ENCODE measurements at regions not wholly inside any gene's neighbourhood (a gene's known extent, or its start where the extent isn't known, plus 50 kb on each side); places are given as distances from the start of the nearest gene placed in this dataset.

GRCh38 chr6:156651486-156651885 is 125.7 kb upstream of the ARID1B start:
- TF ChIP-seq CTCF (IDR thresholded peaks at IDR 0.05): no peak
- TF ChIP-seq POLR2A (IDR thresholded peaks at IDR 0.05; ENCODE audit: low read depth): no peak
- TF ChIP-seq POLR2AphosphoS5 (IDR thresholded peaks at IDR 0.05): no peak

All from esophagus muscularis mucosa (tissue), 3 donors.